ENCODE measurements at regions not wholly inside any gene's neighbourhood (a gene's known extent, or its start where the extent isn't known, plus 50 kb on each side); places are given as distances from the start of the nearest gene placed in this dataset.

- no peak for TF ChIP-seq CTCF (IDR thresholded peaks at IDR 0.05; ENCODE audit: borderline replicate concordance, insufficient read depth, low read depth, low read length)
- no peak overlapping the region for H3K4me3 ChIP-seq (ENCODE audit: low read depth, low read length)
Measured at GRCh38 chr3:107992976-107993684, 97.7 kb downstream of the CD47 start.

GRCh38 chr3:107990926-107991325 lies 99.9 kb downstream of the CD47 start:
- no peak overlapping the region for H3K4me3 ChIP-seq (ENCODE audit: low read depth, low read length)
- TF ChIP-seq CTCF (IDR thresholded peaks at IDR 0.05; ENCODE audit: borderline replicate concordance, insufficient read depth, low read depth, low read length): no peak

GRCh38 chr3:107990433-107990832 lies 100.4 kb downstream of the CD47 start:
- no peak overlapping the region for H3K4me3 ChIP-seq (ENCODE audit: low read depth, low read length)
- TF ChIP-seq CTCF (IDR thresholded peaks at IDR 0.05; ENCODE audit: borderline replicate concordance, insufficient read depth, low read depth, low read length): no peak

GRCh38 chr3:107989661-107990060 lies 101.2 kb downstream of the CD47 start:
- TF ChIP-seq CTCF (IDR thresholded peaks at IDR 0.05; ENCODE audit: borderline replicate concordance, insufficient read depth, low read depth, low read length): no peak
- H3K4me3 ChIP-seq (ENCODE audit: low read depth, low read length): no peak overlapping the region

- TF ChIP-seq CTCF (IDR thresholded peaks at IDR 0.05; ENCODE audit: borderline replicate concordance, insufficient read depth, low read depth, low read length): no peak
Measured at GRCh38 chr3:107988460-107989175, 102.2 kb downstream of the CD47 start.

GRCh38 chr3:107987036-107987939 lies 103.5 kb downstream of the CD47 start:
- H3K4me3 ChIP-seq (ENCODE audit: low read depth, low read length): no peak overlapping the region
- no peak for TF ChIP-seq CTCF (IDR thresholded peaks at IDR 0.05; ENCODE audit: borderline replicate concordance, insufficient read depth, low read depth, low read length)

More at GRCh38 chr3:107988460-107989175, 102.2 kb downstream of the CD47 start:
- no peak overlapping the region for H3K4me3 ChIP-seq (ENCODE audit: low read depth, low read length)

All from GM12875 (cell line).